Activated CD4-positive, alpha-beta memory T cell treated with anti-CD3 and anti-CD28 coated beads for 36 hours (primary cell): ENCODE measurements at regions not wholly inside any gene's neighbourhood (a gene's known extent, or its start where the extent isn't known, plus 50 kb on each side); places are given as distances from the start of the nearest gene placed in this dataset.

Experiments
- CTCF ChIA-PET: fragments of 350-600 bp; sonication (Branson Sonifier 250); formaldehyde crosslinking; loops from one replicate; lab custom pipeline; 2021; ENCODE audit warnings: antibody characterized with exemption, inconsistent platforms; lab: Charles Lee
- POLR2A ChIA-PET: fragments of 350-600 bp; sonication (Branson Sonifier 250); formaldehyde crosslinking; loops from one replicate; lab custom pipeline; 2021; ENCODE audit warnings: antibody characterized with exemption; lab: Charles Lee
- DNase-seq: peaks from one replicate; pipeline ENCODE4 v3.0.0-alpha.2; 2020
- H3K27ac Mint-ChIP-seq: one replicate; pipeline ENCODE4 v1.8.0; 2021; ENCODE audit warnings: mixed read lengths
- H3K27me3 Mint-ChIP-seq: one replicate; pipeline ENCODE4 v1.8.0; 2021; ENCODE audit warnings: mixed read lengths
- H3K36me3 Mint-ChIP-seq: one replicate; pipeline ENCODE4 v1.8.0; 2021; ENCODE audit warnings: mixed read lengths
- H3K4me1 Mint-ChIP-seq: one replicate; pipeline ENCODE4 v1.8.0; 2021; ENCODE audit warnings: low read depth, mixed read lengths
- H3K4me3 Mint-ChIP-seq: one replicate; pipeline ENCODE4 v1.8.0; 2021; ENCODE audit warnings: mild to moderate bottlenecking, mixed read lengths
- H3K9me3 Mint-ChIP-seq: one replicate; pipeline ENCODE4 v1.8.0; 2021; ENCODE audit warnings: mixed read lengths
- intact Hi-C: fragments of 100-400 bp; cut with micrococcal nuclease; formaldehyde crosslinking; loops from one replicate; pipeline ENCODE4 v1.15.1; 2023

DNA sequence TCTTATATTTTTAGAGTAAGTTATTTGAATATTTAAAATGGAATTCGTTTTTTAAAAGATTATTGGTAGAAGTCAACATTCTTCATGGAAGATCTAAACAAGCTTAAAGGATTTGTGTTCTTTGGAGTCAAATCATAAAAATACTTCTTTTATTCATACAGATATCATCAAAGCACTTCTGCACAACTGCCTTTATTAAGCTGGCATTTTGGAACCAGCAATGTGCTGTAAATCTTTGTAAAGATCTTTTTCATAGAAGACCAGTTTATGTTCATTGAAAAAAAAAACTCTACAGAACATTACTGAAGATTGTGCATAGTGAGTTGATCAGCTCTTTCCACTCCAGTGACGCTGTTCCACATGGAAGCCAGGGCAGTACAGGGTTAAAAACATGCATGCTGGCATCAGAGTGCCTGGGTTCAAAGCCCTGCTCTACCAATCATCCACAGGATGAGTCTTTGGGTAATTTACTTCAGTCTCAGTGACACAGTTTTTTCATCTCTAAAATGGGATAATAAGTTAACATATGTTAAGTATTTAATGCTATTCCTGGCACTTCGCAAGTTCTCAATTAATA is 109.6 kb upstream of the SLC38A4 start:
- CTCF ChIA-PET, result interaction anchor here (1.6 kb wide), 2 partner anchors 10 to 810 kb away, joined by 3 to 6 read pairs; no protein-coding TSS in a partner anchor
- no peak overlapping the region for H3K4me3 Mint-ChIP-seq
- POLR2A ChIA-PET, result no interaction called here
- no peak overlapping the region for H3K27ac Mint-ChIP-seq
- H3K36me3 Mint-ChIP-seq, result no peaks in the 10 kb centered on the region
- DNase-seq, result no peak
- intact Hi-C loops, result loop anchor here (2.0 kb wide), 1 partner anchor 261 kb away; no protein-coding TSS in a partner anchor
- H3K27me3 Mint-ChIP-seq, result peaks cover 12% of the 10 kb centered on the region
- H3K9me3 Mint-ChIP-seq, result no peaks in the 10 kb centered on the region
- H3K4me1 Mint-ChIP-seq, result no peaks in the 10 kb centered on the region

GRCh38 chr12:46936042-46936441 is 110.2 kb upstream of the SLC38A4 start:
- POLR2A ChIA-PET, result no interaction called here
- intact Hi-C loops, result no loop called here
- no peak for DNase-seq
- H3K4me3 Mint-ChIP-seq, result no peak overlapping the region
- H3K4me1 Mint-ChIP-seq, result no peaks in the 10 kb centered on the region
- peaks cover 10% of the 10 kb centered on the region for H3K27me3 Mint-ChIP-seq
- H3K9me3 Mint-ChIP-seq, result no peaks in the 10 kb centered on the region
- no peaks in the 10 kb centered on the region for H3K36me3 Mint-ChIP-seq
- CTCF ChIA-PET, result interaction anchor here (0.7 to 1.6 kb wide), 2 partner anchors 811 to 846 kb away, joined by 4 to 6 read pairs; no protein-coding TSS in a partner anchor
- no peak overlapping the region for H3K27ac Mint-ChIP-seq

DNA sequence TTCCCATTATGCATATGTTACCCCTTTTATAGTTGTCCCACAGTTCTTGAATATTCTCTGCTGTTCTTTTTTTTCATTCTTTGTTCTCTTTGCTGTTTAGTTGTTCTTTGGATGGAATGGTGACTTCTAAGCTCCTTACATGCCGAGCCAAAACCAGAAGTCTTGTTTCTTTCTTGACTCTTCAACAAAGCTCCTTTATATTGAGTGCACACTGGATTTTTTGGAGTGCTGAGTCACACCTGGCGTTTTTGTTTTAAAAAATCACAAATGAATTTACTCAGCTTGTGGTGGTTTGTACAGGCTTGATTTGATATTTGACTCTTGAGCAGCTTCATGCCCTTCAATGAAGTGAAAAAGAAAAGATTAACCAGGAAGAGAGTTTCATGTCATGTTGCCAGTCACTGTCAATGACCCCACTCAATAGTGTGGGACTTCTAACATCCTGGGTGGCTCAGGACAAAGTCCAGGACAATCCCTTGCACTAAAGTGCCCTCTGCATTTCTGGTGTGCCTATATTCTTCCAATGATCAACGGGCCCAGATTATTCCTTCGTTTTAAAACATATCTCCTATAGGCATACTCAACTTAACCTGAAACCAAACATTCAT is 112.4 kb upstream of the SLC38A4 start:
- H3K27me3 Mint-ChIP-seq, result peaks cover 17% of the 10 kb centered on the region
- no peak overlapping the region for H3K27ac Mint-ChIP-seq
- intact Hi-C loops, result no loop called here
- no peak overlapping the region for H3K4me3 Mint-ChIP-seq
- ChIA-PET CTCF (no interaction called here), POLR2A (no interaction called here)
- H3K9me3 Mint-ChIP-seq, result no peaks in the 10 kb centered on the region
- no peaks in the 10 kb centered on the region for H3K4me1 Mint-ChIP-seq
- DNase-seq, result no peak
- H3K36me3 Mint-ChIP-seq, result no peaks in the 10 kb centered on the region

GRCh38 chr12:46941981-46942380 is 116.2 kb upstream of the SLC38A4 start:
- no peak overlapping the region for H3K4me3 Mint-ChIP-seq
- no peaks in the 10 kb centered on the region for H3K36me3 Mint-ChIP-seq
- no peak overlapping the region for H3K27ac Mint-ChIP-seq
- ChIA-PET CTCF (interaction anchor here (0.7 kb wide), 1 partner anchor 9 kb away, joined by 5 read pairs; no protein-coding TSS in a partner anchor), POLR2A (no interaction called here)
- DNase-seq, result no peak
- intact Hi-C loops, result no loop called here
- no peaks in the 10 kb centered on the region for H3K4me1 Mint-ChIP-seq
- no peaks in the 10 kb centered on the region for H3K9me3 Mint-ChIP-seq
- peaks cover 13% of the 10 kb centered on the region for H3K27me3 Mint-ChIP-seq

DNA sequence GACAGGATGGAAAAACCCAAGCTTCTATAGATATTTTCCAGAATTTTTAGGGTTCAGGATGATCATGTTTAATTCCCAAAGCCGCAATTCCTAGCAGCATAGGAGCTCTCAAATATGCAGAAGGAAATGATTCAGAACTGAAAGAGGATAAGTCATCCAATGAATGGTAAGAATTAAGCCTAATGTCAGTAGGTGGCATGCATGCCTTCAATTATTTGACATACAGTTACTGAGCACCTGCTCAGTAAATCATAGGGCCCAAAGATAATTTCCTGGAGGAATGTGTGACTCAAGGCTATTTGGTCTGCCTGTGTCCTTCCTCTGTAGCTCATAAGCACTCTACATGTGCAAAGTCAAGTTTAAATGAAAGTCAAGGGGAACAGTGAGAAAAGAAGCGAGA is 116.8 kb upstream of the SLC38A4 start:
- Mint-ChIP-seq H3K4me3 (no peak overlapping the region), H3K4me1 (no peaks in the 10 kb centered on the region), H3K9me3 (no peaks in the 10 kb centered on the region), H3K27ac (no peak overlapping the region), H3K27me3 (peaks cover 13% of the 10 kb centered on the region), H3K36me3 (no peaks in the 10 kb centered on the region)
- no peak for DNase-seq
- ChIA-PET POLR2A (no interaction called here), CTCF (interaction anchor here (0.7 kb wide), 1 partner anchor 9 kb away, joined by 5 read pairs; no protein-coding TSS in a partner anchor)
- intact Hi-C loops, result no loop called here

DNA sequence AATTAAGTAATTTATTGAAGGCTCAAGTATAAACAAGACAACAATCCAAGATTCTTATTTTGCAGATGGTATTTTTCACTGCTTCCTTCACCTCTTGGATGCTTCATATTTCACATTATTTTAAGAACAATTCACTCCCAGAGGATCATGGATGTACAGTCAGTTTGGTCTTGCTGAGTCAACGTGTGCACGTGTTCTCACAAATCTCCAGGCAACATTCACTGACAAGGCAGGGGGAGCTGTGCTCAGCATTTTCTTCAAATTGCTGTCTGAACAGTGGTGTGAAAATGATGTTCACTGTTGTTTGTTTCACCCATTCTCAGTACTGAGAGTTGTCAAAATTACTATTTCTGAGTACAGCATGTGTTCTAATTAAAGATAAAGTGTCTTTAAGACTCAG is 118.3 kb upstream of the SLC38A4 start:
- intact Hi-C loops, result no loop called here
- H3K4me1 Mint-ChIP-seq, result no peaks in the 10 kb centered on the region
- no peak overlapping the region for H3K4me3 Mint-ChIP-seq
- H3K9me3 Mint-ChIP-seq, result no peaks in the 10 kb centered on the region
- peaks cover 7% of the 10 kb centered on the region for H3K27me3 Mint-ChIP-seq
- POLR2A ChIA-PET, result no interaction called here
- no peak overlapping the region for H3K27ac Mint-ChIP-seq
- CTCF ChIA-PET, result no interaction called here
- no peak for DNase-seq
- no peaks in the 10 kb centered on the region for H3K36me3 Mint-ChIP-seq

DNA sequence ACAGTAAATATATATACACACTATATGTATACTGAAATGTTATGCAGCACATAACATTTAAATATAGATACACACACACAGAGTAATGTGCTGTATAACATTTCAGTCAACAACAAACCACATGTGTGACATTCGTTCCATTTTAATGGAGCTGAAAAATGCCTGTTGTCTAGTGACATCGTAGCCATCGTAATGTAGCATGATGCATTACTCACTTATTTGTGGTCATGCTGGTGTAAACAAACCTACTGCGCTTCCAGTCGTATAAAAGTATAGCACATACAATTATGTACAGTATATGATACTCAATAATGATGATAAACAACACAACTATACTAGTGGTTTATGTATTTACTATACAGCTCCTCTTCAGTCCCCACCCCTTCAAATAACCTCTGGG is 119.0 kb upstream of the SLC38A4 start:
- DNase-seq, result no peak
- CTCF ChIA-PET, result interaction anchor here (0.6 to 0.8 kb wide), 2 partner anchors 13 to 86 kb away, joined by 3 read pairs; no protein-coding TSS in a partner anchor
- Mint-ChIP-seq H3K36me3 (no peaks in the 10 kb centered on the region), H3K4me1 (no peaks in the 10 kb centered on the region), H3K27me3 (peaks cover 7% of the 10 kb centered on the region), H3K27ac (no peak overlapping the region), H3K4me3 (no peak overlapping the region), H3K9me3 (no peaks in the 10 kb centered on the region)
- POLR2A ChIA-PET, result no interaction called here
- intact Hi-C loops, result no loop called here

DNA sequence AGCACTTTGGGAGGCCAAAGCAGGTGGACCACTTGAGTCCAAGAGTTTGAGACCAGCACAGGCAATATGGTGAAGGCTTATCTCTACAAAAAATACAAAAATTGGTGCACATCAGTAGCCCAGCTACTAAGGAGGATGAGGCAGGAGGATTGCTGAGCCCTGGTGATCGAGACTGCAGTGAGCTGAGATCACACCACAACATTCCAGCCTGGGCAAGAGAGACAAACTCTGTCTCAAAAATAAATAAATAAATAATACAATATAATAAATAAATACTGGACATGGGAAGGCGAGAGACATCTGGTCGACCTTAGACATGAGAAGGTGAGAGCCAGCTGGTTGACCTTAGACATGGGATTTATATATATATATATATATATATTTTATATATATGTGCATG is 119.8 kb upstream of the SLC38A4 start:
- no peaks in the 10 kb centered on the region for H3K4me1 Mint-ChIP-seq
- intact Hi-C loops, result no loop called here
- POLR2A ChIA-PET, result no interaction called here
- CTCF ChIA-PET, result interaction anchor here (0.8 kb wide), 1 partner anchor 12 kb away, joined by 3 read pairs; no protein-coding TSS in a partner anchor
- H3K27me3 Mint-ChIP-seq, result peaks cover 7% of the 10 kb centered on the region
- no peak overlapping the region for H3K4me3 Mint-ChIP-seq
- no peaks in the 10 kb centered on the region for H3K9me3 Mint-ChIP-seq
- H3K36me3 Mint-ChIP-seq, result no peaks in the 10 kb centered on the region
- no peak overlapping the region for H3K27ac Mint-ChIP-seq
- no peak for DNase-seq

DNA sequence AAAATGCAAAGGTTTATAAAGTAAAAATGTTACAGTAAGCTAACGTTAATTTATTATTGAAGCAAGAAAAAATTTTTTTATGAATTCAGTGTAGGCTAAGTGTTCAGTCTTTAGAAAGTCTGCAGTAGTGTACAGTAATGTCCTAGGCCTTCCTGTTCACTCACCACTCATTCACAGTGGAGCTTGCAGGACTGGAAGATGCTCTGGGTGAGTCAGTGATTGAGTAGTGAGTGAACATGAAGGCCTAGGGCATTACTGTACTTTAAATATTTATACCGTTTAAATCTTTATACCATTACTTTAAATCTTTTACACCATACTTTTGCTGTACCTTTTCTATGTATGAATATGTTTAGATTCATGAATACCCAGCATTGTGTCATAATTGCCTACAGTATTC is 120.3 kb upstream of the SLC38A4 start:
- DNase-seq, result no peak
- CTCF ChIA-PET, result no interaction called here
- Mint-ChIP-seq H3K36me3 (no peaks in the 10 kb centered on the region), H3K27me3 (peaks cover 7% of the 10 kb centered on the region), H3K4me1 (no peaks in the 10 kb centered on the region), H3K27ac (no peak overlapping the region), H3K4me3 (no peak overlapping the region), H3K9me3 (no peaks in the 10 kb centered on the region)
- intact Hi-C loops, result no loop called here
- POLR2A ChIA-PET, result no interaction called here

DNA sequence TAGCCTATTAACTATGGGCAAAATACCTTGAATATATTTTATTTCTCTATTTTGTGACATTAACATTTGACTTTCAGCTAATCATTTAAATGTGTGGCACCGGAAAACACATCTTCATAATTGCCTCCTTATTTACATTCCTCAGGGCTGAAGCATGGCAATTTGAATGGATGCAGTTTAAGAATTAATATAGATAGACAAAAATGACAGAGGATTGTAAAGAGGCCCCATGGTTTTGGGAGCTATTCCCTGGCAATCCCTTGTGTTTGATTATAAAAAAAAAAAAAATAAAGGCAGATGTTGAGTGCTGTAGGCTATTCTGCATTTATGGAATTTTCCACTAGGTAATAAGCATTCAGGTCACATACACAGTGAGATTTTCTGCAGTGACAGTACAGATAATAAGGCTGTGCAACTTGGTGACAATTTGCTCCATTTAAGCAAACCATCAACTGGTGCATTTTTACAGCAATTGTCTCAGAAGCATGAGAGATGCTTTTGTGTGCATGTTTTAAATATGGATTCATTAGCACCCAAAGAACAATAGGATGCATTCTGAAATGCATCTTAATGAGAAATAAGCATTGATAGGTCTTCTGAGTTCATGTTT is 123.2 kb upstream of the SLC38A4 start:
- intact Hi-C loops, result no loop called here
- no peaks in the 10 kb centered on the region for H3K36me3 Mint-ChIP-seq
- no peaks in the 10 kb centered on the region for H3K9me3 Mint-ChIP-seq
- H3K27ac Mint-ChIP-seq, result no peak overlapping the region
- ChIA-PET CTCF (interaction anchor here (0.6 kb wide), 1 partner anchor 646 kb away, joined by 3 read pairs; no protein-coding TSS in a partner anchor), POLR2A (no interaction called here)
- peaks cover 6% of the 10 kb centered on the region for H3K27me3 Mint-ChIP-seq
- no peaks in the 10 kb centered on the region for H3K4me1 Mint-ChIP-seq
- H3K4me3 Mint-ChIP-seq, result no peak overlapping the region
- DNase-seq, result no peak

- Mint-ChIP-seq H3K9me3 (no peaks in the 10 kb centered on the region), H3K27me3 (peaks cover 6% of the 10 kb centered on the region), H3K27ac (no peak overlapping the region), H3K36me3 (no peaks in the 10 kb centered on the region), H3K4me3 (no peak overlapping the region), H3K4me1 (no peaks in the 10 kb centered on the region)
- intact Hi-C loops, result no loop called here
- ChIA-PET POLR2A (no interaction called here), CTCF (no interaction called here)
- DNase-seq, result no peak
Measured at GRCh38 chr12:46950094-46950493, 124.3 kb upstream of the SLC38A4 start.

DNA sequence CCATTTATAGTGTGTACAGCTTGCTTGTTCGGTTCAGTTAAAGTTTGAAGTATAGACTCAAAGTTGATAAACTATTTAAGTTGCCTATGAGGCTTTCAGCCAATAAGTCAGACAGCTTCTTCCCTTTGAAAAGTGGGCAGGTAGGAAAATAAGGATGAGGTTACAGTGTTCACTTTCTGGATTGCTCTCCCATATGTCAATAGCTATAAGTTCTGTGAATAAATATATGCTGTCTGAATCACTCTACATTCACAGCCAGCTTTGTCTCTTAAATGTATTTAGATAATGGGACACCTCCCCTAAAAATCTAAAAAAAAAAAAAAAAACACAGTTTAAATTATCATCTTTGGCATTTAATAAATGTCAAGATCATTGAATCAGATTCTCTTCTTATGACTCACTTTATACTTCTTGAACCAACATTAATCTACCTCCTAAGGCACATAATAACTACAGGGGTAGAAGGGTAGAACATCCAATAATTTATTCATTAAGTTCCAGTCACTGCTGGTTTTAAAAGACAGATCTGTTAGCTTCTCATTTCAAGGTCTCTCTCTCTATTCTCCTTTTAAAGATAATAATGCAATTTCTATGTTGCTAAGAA is 126.4 kb upstream of the PCED1B start:
- Mint-ChIP-seq H3K27me3 (peaks cover 11% of the 10 kb centered on the region), H3K9me3 (no peaks in the 10 kb centered on the region), H3K4me3 (no peak overlapping the region), H3K4me1 (no peaks in the 10 kb centered on the region), H3K27ac (no peak overlapping the region), H3K36me3 (no peaks in the 10 kb centered on the region)
- DNase-seq, result no peak
- intact Hi-C loops, result no loop called here
- CTCF ChIA-PET, result no interaction called here
- POLR2A ChIA-PET, result interaction anchor here (0.7 kb wide), 1 partner anchor 559 kb away, joined by 3 read pairs; no protein-coding TSS in a partner anchor
